B cell (primary cell): ENCODE measurements at regions not wholly inside any gene's neighbourhood (a gene's known extent, or its start where the extent isn't known, plus 50 kb on each side); places are given as distances from the start of the nearest gene placed in this dataset.

Source experiments
- ATAC-seq: fragments of 200-7000 bp; cut with Tn5 transposase; one replicate; pipeline ENCODE4 v1.10.0; 2021; ENCODE audit warnings: low read depth, mild to moderate bottlenecking, moderate number of reproducible peaks, moderate library complexity
- CTCF ChIA-PET: fragments of 350-600 bp; sonication (Branson Sonifier 250); formaldehyde crosslinking; loops from one replicate; lab custom pipeline; 2021; ENCODE audit warnings: antibody characterized with exemption, inconsistent platforms; lab: Charles Lee
- POLR2A ChIA-PET: fragments of 350-600 bp; sonication (Branson Sonifier 250); formaldehyde crosslinking; loops from one replicate; lab custom pipeline; 2021; ENCODE audit warnings: antibody characterized with exemption; lab: Charles Lee
- DNase-seq: peaks from one replicate; pipeline ENCODE4 v3.0.0; 2013
- H2AFZ ChIP-seq: 2 replicates; pipeline ENCODE4 v1.6.1; 2012; ENCODE audit warnings: mild to moderate bottlenecking, low read depth, low read length; ENCODE audit not compliant: insufficient read depth, poor library complexity, severe bottlenecking
- H3K27ac ChIP-seq, 2 donors: 1 replicate in 1 of 2; 2 replicates in 1 of 2; pipeline ENCODE4 v1.5.1; 2012 to 2013; ENCODE audit warnings: low read length in 2 of 2, mild to moderate bottlenecking in 2 of 2, moderate library complexity in 1 of 2
- H3K27me3 ChIP-seq, 4 experiments: fragments of 200-600 bp in 1 of 4; sonication (generic) in 1 of 4; replicated peaks in 1 of 4; 1 replicate in 2 of 4; 2 replicates in 2 of 4; pipeline versions ENCODE4 v1.6.1 to v1.7.0; 2013 to 2016; ENCODE audit warnings: low read length in 3 of 4, mild to moderate bottlenecking in 2 of 4, mixed read lengths in 1 of 4, moderate library complexity in 1 of 4; ENCODE audit not compliant: insufficient read depth in 4 of 4, control insufficient read depth in 3 of 4; ENCODE audit errors: control extremely low read depth in 1 of 4
- H3K36me3 ChIP-seq, 2 experiments: replicated peaks in 1 of 2; 1 replicate in 1 of 2; 2 replicates in 1 of 2; pipeline versions ENCODE4 v1.6.1 to v1.7.1; 2013; ENCODE audit warnings: low read length in 1 of 2; ENCODE audit not compliant: insufficient read depth in 2 of 2, control insufficient read depth in 1 of 2; ENCODE audit errors: control extremely low read depth in 1 of 2, extremely low read depth in 1 of 2
- H3K4me1 ChIP-seq, 2 donors: fragments of 200-600 bp in 1 of 2; sonication (generic) in 1 of 2; 1 replicate in 1 of 2; 2 replicates in 1 of 2; pipeline versions ENCODE4 v1.5.1 to v1.6.1; 2013 to 2017; ENCODE audit warnings: low read length in 2 of 2; ENCODE audit not compliant: control insufficient read depth in 2 of 2, insufficient read depth in 2 of 2
- H3K4me2 ChIP-seq: replicated peaks from 2 replicates; pipeline ENCODE3; 2012; ENCODE audit warnings: mild to moderate bottlenecking, low read depth, low read length; ENCODE audit not compliant: poor library complexity, severe bottlenecking
- H3K4me3 ChIP-seq, 5 experiments: fragments of 200-600 bp in 1 of 5; sonication (generic) in 1 of 5; 1 replicate in 3 of 5; 2 replicates in 2 of 5; pipeline versions ENCODE4 v1.5.1 to v1.7.0; 2011 to 2016; ENCODE audit warnings: low read length in 4 of 5, mild to moderate bottlenecking in 4 of 5, low read depth in 2 of 5, control low read depth in 1 of 5, moderate library complexity in 1 of 5; ENCODE audit not compliant: insufficient read depth in 1 of 5; ENCODE audit errors: control extremely low read depth in 1 of 5, extremely low read depth in 1 of 5
- H3K79me2 ChIP-seq: fragments of 200-600 bp; sonication (generic); one replicate; pipeline ENCODE4 v1.6.0; 2016; ENCODE audit warnings: low read length; ENCODE audit not compliant: control insufficient read depth, insufficient read depth
- H3K9ac ChIP-seq: fragments of 200-600 bp; sonication (generic); 2 replicates; pipeline ENCODE4 v1.6.1; 2017; ENCODE audit warnings: mild to moderate bottlenecking, low read length, moderate library complexity
- H3K9me3 ChIP-seq, 3 donors: one replicate each; pipeline versions ENCODE4 v1.6.1 to v1.7.1; 2013; ENCODE audit warnings: low read length in 2 of 3; ENCODE audit not compliant: control insufficient read depth in 2 of 3, insufficient read depth in 1 of 3; ENCODE audit errors: control extremely low read depth in 1 of 3
- H4K20me1 ChIP-seq: 2 replicates; pipeline ENCODE4 v1.6.0; 2012; ENCODE audit warnings: mild to moderate bottlenecking, low read length; ENCODE audit not compliant: insufficient read depth, control insufficient read depth, poor library complexity, severe bottlenecking
- H3K27ac Mint-ChIP-seq: one replicate; pipeline ENCODE4 v1.8.0; 2021; ENCODE audit warnings: mixed read lengths
- H3K27me3 Mint-ChIP-seq: one replicate; pipeline ENCODE4 v1.8.0; 2021; ENCODE audit warnings: mixed read lengths
- H3K4me1 Mint-ChIP-seq: one replicate; pipeline ENCODE4 v1.8.0; 2021; ENCODE audit warnings: mixed read lengths
- H3K4me3 Mint-ChIP-seq: one replicate; pipeline ENCODE4 v1.8.0; 2021; ENCODE audit warnings: mixed read lengths
- H3K9me3 Mint-ChIP-seq: one replicate; pipeline ENCODE4 v1.8.0; 2022; ENCODE audit warnings: mixed read lengths; ENCODE audit not compliant: insufficient read depth
- EZH2 ChIP-seq: IDR thresholded peaks from 2 replicates; pipeline ENCODE4 v1.6.1; 2012; ENCODE audit warnings: borderline replicate concordance, low read depth, mild to moderate bottlenecking, moderate library complexity, low read length; ENCODE audit not compliant: insufficient read depth, poor library complexity, severe bottlenecking
- WGBS: methylation state at CpG from one replicate; pipeline ENCODE4 v1.1.5; 2013; ENCODE audit warnings: missing lambda C conversion rate; ENCODE audit not compliant: insufficient coverage; 5-methylcytosine and 5-hydroxymethylcytosine counted together
- intact Hi-C: fragments of 100-400 bp; cut with micrococcal nuclease; formaldehyde crosslinking; loops from one replicate; pipeline ENCODE4 v1.10.0; 2022
- TF ChIP-seq, protein P1 (sequence below): fragments of 200-600 bp; IDR thresholded peaks from one replicate; pipeline ENCODE4 v1.8.0; 2022; ENCODE audit warnings: antibody characterized with exemption, mild to moderate bottlenecking

GRCh38 chrX:131621650-131622049, 77.8 kb downstream of the OR13H1 start:
- H2AFZ ChIP-seq: no peak overlapping the region
- intact Hi-C loops: no loop called here
- no peaks in the 10 kb centered on the region for H4K20me1 ChIP-seq
- no peaks in the 10 kb centered on the region for H3K79me2 ChIP-seq
- no CpG with 5 or more reads among the region's 1 CpG for WGBS
- H3K4me2 ChIP-seq: no peak overlapping the region
- H3K9ac ChIP-seq: no peak overlapping the region
- H3K36me3 ChIP-seq: no peaks in the 10 kb centered on the region
- no peak overlapping the region for H3K4me3 ChIP-seq
- Mint-ChIP-seq H3K27ac (no peak overlapping the region), H3K4me3 (no peak overlapping the region), H3K27me3 (peaks cover 4% of the 10 kb centered on the region), H3K9me3 (no peaks in the 10 kb centered on the region), H3K4me1 (no peaks in the 10 kb centered on the region)
- H3K27ac ChIP-seq: no peak overlapping the region
- CTCF ChIA-PET: no interaction called here
- DNase-seq: no peak
- TF ChIP-seq, protein P1, sequence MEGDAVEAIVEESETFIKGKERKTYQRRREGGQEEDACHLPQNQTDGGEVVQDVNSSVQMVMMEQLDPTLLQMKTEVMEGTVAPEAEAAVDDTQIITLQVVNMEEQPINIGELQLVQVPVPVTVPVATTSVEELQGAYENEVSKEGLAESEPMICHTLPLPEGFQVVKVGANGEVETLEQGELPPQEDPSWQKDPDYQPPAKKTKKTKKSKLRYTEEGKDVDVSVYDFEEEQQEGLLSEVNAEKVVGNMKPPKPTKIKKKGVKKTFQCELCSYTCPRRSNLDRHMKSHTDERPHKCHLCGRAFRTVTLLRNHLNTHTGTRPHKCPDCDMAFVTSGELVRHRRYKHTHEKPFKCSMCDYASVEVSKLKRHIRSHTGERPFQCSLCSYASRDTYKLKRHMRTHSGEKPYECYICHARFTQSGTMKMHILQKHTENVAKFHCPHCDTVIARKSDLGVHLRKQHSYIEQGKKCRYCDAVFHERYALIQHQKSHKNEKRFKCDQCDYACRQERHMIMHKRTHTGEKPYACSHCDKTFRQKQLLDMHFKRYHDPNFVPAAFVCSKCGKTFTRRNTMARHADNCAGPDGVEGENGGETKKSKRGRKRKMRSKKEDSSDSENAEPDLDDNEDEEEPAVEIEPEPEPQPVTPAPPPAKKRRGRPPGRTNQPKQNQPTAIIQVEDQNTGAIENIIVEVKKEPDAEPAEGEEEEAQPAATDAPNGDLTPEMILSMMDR: no peak
- TF ChIP-seq EZH2: no peak
- no peaks in the 10 kb centered on the region for H3K27me3 ChIP-seq
- POLR2A ChIA-PET: no interaction called here
- no peaks in the 10 kb centered on the region for H3K4me1 ChIP-seq
- H3K9me3 ChIP-seq: no peaks in the 10 kb centered on the region
- no peak for ATAC-seq

- H3K27me3 Mint-ChIP-seq: peaks cover 4% of the 10 kb centered on the region
- no peaks in the 10 kb centered on the region for H3K9me3 Mint-ChIP-seq
- H3K9me3 ChIP-seq: no peaks in the 10 kb centered on the region
- no peaks in the 10 kb centered on the region for H3K4me1 Mint-ChIP-seq
- intact Hi-C loops: no loop called here
- ATAC-seq (no peak), DNase-seq (no peak)
- no peak overlapping the region for H3K27ac ChIP-seq
- no peak overlapping the region for H3K4me2 ChIP-seq
- no peaks in the 10 kb centered on the region for H4K20me1 ChIP-seq
- no peak overlapping the region for H3K9ac ChIP-seq
- POLR2A ChIA-PET: no interaction called here
- H3K4me3 Mint-ChIP-seq: no peak overlapping the region
- H3K27me3 ChIP-seq: peaks cover 0 to 6% (median 0%) of the 10 kb centered on the region in 4 experiments
- no peaks in the 10 kb centered on the region for H3K79me2 ChIP-seq
- no peaks in the 10 kb centered on the region for H3K4me1 ChIP-seq
- CTCF ChIA-PET: no interaction called here
- TF ChIP-seq, protein P1: no peak
- no peak for TF ChIP-seq EZH2
- no peak overlapping the region for H2AFZ ChIP-seq
- H3K27ac Mint-ChIP-seq: no peak overlapping the region
- H3K4me3 ChIP-seq: no peak overlapping the region
- no peaks in the 10 kb centered on the region for H3K36me3 ChIP-seq
- 14% methylated on average over 1 of the region's 3 CpGs for WGBS
Measured at GRCh38 chrX:131626681-131627296, 82.9 kb downstream of the OR13H1 start.
